ENCODE measurements at regions not wholly inside any gene's neighbourhood (a gene's known extent, or its start where the extent isn't known, plus 50 kb on each side); places are given as distances from the start of the nearest gene placed in this dataset.

DNA sequence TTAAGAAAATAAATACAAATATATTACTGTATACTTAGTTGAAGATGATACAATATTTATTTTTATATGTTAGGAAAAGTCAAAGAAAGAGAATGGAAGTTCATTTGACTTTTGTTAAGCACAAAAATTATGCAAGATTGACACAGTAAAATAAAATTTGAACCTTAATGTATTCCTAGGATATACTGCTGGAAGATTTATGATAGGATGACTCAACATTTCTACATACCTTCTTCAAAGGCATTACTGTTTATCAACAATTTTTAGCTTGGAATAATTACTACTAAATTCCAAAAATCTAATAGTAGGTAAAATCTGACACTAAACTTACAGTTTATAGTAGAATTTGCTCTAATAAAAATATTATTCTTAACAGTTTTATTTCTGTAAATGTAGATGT lies 257.3 kb upstream of the ADAMTS5 start:
- in situ Hi-C loops (cut with HindIII; ENCODE audit: low pct_unique_long_range_greater_than_20kb, low sequenced_read_pairs) = no loop called here
- POLR2A ChIA-PET = no interaction called here
- TF ChIP-seq, protein P1, sequence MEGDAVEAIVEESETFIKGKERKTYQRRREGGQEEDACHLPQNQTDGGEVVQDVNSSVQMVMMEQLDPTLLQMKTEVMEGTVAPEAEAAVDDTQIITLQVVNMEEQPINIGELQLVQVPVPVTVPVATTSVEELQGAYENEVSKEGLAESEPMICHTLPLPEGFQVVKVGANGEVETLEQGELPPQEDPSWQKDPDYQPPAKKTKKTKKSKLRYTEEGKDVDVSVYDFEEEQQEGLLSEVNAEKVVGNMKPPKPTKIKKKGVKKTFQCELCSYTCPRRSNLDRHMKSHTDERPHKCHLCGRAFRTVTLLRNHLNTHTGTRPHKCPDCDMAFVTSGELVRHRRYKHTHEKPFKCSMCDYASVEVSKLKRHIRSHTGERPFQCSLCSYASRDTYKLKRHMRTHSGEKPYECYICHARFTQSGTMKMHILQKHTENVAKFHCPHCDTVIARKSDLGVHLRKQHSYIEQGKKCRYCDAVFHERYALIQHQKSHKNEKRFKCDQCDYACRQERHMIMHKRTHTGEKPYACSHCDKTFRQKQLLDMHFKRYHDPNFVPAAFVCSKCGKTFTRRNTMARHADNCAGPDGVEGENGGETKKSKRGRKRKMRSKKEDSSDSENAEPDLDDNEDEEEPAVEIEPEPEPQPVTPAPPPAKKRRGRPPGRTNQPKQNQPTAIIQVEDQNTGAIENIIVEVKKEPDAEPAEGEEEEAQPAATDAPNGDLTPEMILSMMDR (IDR thresholded peaks at IDR 0.05) = no peak
- TF ChIP-seq, protein P2, sequence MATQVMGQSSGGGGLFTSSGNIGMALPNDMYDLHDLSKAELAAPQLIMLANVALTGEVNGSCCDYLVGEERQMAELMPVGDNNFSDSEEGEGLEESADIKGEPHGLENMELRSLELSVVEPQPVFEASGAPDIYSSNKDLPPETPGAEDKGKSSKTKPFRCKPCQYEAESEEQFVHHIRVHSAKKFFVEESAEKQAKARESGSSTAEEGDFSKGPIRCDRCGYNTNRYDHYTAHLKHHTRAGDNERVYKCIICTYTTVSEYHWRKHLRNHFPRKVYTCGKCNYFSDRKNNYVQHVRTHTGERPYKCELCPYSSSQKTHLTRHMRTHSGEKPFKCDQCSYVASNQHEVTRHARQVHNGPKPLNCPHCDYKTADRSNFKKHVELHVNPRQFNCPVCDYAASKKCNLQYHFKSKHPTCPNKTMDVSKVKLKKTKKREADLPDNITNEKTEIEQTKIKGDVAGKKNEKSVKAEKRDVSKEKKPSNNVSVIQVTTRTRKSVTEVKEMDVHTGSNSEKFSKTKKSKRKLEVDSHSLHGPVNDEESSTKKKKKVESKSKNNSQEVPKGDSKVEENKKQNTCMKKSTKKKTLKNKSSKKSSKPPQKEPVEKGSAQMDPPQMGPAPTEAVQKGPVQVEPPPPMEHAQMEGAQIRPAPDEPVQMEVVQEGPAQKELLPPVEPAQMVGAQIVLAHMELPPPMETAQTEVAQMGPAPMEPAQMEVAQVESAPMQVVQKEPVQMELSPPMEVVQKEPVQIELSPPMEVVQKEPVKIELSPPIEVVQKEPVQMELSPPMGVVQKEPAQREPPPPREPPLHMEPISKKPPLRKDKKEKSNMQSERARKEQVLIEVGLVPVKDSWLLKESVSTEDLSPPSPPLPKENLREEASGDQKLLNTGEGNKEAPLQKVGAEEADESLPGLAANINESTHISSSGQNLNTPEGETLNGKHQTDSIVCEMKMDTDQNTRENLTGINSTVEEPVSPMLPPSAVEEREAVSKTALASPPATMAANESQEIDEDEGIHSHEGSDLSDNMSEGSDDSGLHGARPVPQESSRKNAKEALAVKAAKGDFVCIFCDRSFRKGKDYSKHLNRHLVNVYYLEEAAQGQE (IDR thresholded peaks at IDR 0.05; ENCODE audit: insufficient read depth in 1 of 2, low read depth in 2 of 2, low read length in 1 of 2) = no peak
- TF ChIP-seq POLR2AphosphoS5 (IDR thresholded peaks at IDR 0.05; ENCODE audit: low read depth, low read length) (no peak), SIN3A (IDR thresholded peaks at IDR 0.05; ENCODE audit: borderline replicate concordance, insufficient read depth, low read depth, low read length) (no peak), TCF7L2 (IDR thresholded peaks at IDR 0.05; ENCODE audit: low read depth, low read length) (no peak)
- BruUV-seq (replicated peaks) = no TSS peak
- Histone ChIP-seq H3K4me1 (ENCODE audit: control insufficient read depth, insufficient read depth, low read length) (no peaks in the 10 kb centered on the region), H3K4me3 (ENCODE audit: low read depth in 2 of 2, low read length in 2 of 2) (no peak overlapping the region), H3K36me3 (ENCODE audit: control insufficient read depth, insufficient read depth, low read length) (no peaks in the 10 kb centered on the region), H3K9me3 (ENCODE audit: control insufficient read depth, insufficient read depth, low read depth, low read length) (no peaks in the 10 kb centered on the region), H3K27me3 (ENCODE audit: control insufficient read depth, insufficient read depth, low read length) (no peaks in the 10 kb centered on the region), H3K27ac (ENCODE audit: low read length) (no peak overlapping the region)
- CTCF ChIA-PET = no interaction called here
- no peak for DNase-seq (ENCODE audit: low read depth, low spot score)
- intact Hi-C loops (cut with micrococcal nuclease; ENCODE audit: unreplicated experiment) = no loop called here
- no peak for ATAC-seq

DNA sequence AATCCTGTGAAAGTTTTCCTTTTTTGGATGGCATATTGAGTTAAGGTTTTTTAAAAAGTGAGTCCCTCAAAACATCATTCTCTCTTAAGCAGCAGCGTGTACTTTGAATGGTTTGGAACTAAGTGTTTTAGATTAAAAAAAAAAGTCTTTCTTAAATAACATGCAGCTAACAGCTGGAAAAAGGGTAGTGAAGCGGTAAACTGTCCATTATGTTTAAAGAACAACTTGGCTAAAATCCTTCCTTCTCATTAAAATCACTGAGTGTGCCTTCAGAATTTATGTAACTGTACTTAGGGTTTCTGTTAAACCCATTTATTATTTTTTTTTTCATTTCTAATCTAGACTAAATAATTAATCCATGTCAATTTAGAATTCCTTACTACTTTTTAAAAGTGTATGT lies 254.2 kb upstream of the ADAMTS5 start:
- ATAC-seq (no peak), DNase-seq (ENCODE audit: low read depth, low spot score) (no peak)
- Histone ChIP-seq H3K36me3 (ENCODE audit: control insufficient read depth, insufficient read depth, low read length) (no peaks in the 10 kb centered on the region), H3K4me1 (ENCODE audit: control insufficient read depth, insufficient read depth, low read length) (no peaks in the 10 kb centered on the region), H3K9me3 (ENCODE audit: control insufficient read depth, insufficient read depth, low read depth, low read length) (no peaks in the 10 kb centered on the region), H3K27me3 (ENCODE audit: control insufficient read depth, insufficient read depth, low read length) (no peaks in the 10 kb centered on the region), H3K27ac (ENCODE audit: low read length) (no peak overlapping the region), H3K4me3 (ENCODE audit: low read depth in 2 of 2, low read length in 2 of 2) (no peak overlapping the region)
- intact Hi-C loops (cut with micrococcal nuclease; ENCODE audit: unreplicated experiment) (no loop called here), in situ Hi-C loops (cut with HindIII; ENCODE audit: low pct_unique_long_range_greater_than_20kb, low sequenced_read_pairs) (no loop called here)
- TF ChIP-seq SIN3A (IDR thresholded peaks at IDR 0.05; ENCODE audit: borderline replicate concordance, insufficient read depth, low read depth, low read length) = no peak
- TF ChIP-seq TCF7L2 (IDR thresholded peaks at IDR 0.05; ENCODE audit: low read depth, low read length) = no peak
- TF ChIP-seq, protein P2 (IDR thresholded peaks at IDR 0.05; ENCODE audit: insufficient read depth in 1 of 2, low read depth in 2 of 2, low read length in 1 of 2) = no peak
- TF ChIP-seq POLR2AphosphoS5 (IDR thresholded peaks at IDR 0.05; ENCODE audit: low read depth, low read length) = no peak
- TF ChIP-seq, protein P1 (IDR thresholded peaks at IDR 0.05) = no peak
- ChIA-PET CTCF (no interaction called here), POLR2A (no interaction called here)
- no TSS peak for BruUV-seq (replicated peaks)
